SK-N-SH treated with all-trans-retinoic acid at 6 μM for 48 hours (cell line): ENCODE measurements at regions not wholly inside any gene's neighbourhood (a gene's known extent, or its start where the extent isn't known, plus 50 kb on each side); places are given as distances from the start of the nearest gene placed in this dataset.

ENCODE experiments used
- ATAC-seq: fragments of 200-7000 bp; cut with Tn5 transposase; 3 replicates; pipeline ENCODE4 v1.9.1; 2020; ENCODE audit warnings: mild to moderate bottlenecking, moderate library complexity
- ARNTL ChIP-seq: fragments of 450-650 bp; formaldehyde crosslinking; IDR thresholded peaks from 2 replicates; pipeline ENCODE4 v1.5.0; 2020; ENCODE audit warnings: low read depth, mild to moderate bottlenecking, moderate library complexity, borderline replicate concordance
- BACH2 ChIP-seq: fragments of 250-450 bp; sonication (Bioruptor Pico); IDR thresholded peaks from 2 replicates; pipeline ENCODE4 v1.9.0; 2021; ENCODE audit warnings: mild to moderate bottlenecking, borderline replicate concordance
- CREB5 ChIP-seq: fragments of 250-450 bp; sonication (Bioruptor Pico); IDR thresholded peaks from 2 replicates; pipeline ENCODE4 v1.5.1; 2020; ENCODE audit warnings: low read depth, mild to moderate bottlenecking, moderate library complexity
- CSDC2 ChIP-seq: fragments of 250-450 bp; sonication (Bioruptor Pico); IDR thresholded peaks from 2 replicates; pipeline ENCODE4 v1.5.0; 2020; ENCODE audit warnings: mild to moderate bottlenecking, moderate library complexity
- CSRNP3 ChIP-seq: fragments of 250-450 bp; sonication (Bioruptor Pico); IDR thresholded peaks from 2 replicates; pipeline ENCODE4 v1.5.1; 2021; ENCODE audit warnings: mild to moderate bottlenecking, moderate library complexity
- ESRRG ChIP-seq: fragments of 250-450 bp; sonication (Bioruptor Pico); IDR thresholded peaks from 2 replicates; pipeline ENCODE4 v1.6.1; 2021; ENCODE audit warnings: mild to moderate bottlenecking
- GLIS3 ChIP-seq: fragments of 250-450 bp; sonication (Bioruptor Pico); IDR thresholded peaks from 2 replicates; pipeline ENCODE4 v1.5.0; 2020; ENCODE audit warnings: mild to moderate bottlenecking, moderate library complexity
- ISL1 ChIP-seq: fragments of 250-450 bp; sonication (Bioruptor Pico); IDR thresholded peaks from 2 replicates; pipeline ENCODE4 v2.1.2; 2022; ENCODE audit warnings: mild to moderate bottlenecking, moderate library complexity
- OSR1 ChIP-seq: fragments of 250-450 bp; sonication (Bioruptor Pico); IDR thresholded peaks from 2 replicates; pipeline ENCODE4 v1.8.0; 2022; ENCODE audit warnings: moderate library complexity, mild to moderate bottlenecking, inconsistent platforms
- PATZ1 ChIP-seq: fragments of 250-450 bp; sonication (Bioruptor Pico); IDR thresholded peaks from 2 replicates; pipeline ENCODE4 v1.8.0; 2020; ENCODE audit warnings: mild to moderate bottlenecking, moderate library complexity, borderline replicate concordance
- POU6F1 ChIP-seq: fragments of 250-450 bp; sonication (Bioruptor Pico); IDR thresholded peaks from 2 replicates; pipeline ENCODE4 v1.8.0; 2021; ENCODE audit warnings: low read depth, mild to moderate bottlenecking, moderate library complexity, borderline replicate concordance
- PPARA ChIP-seq: fragments of 250-450 bp; sonication (Bioruptor Pico); IDR thresholded peaks from 2 replicates; pipeline ENCODE4 v1.5.0; 2020; ENCODE audit warnings: mild to moderate bottlenecking, borderline replicate concordance
- RARB ChIP-seq: fragments of 250-450 bp; sonication (Bioruptor Pico); IDR thresholded peaks from 2 replicates; pipeline ENCODE4 v1.8.0; 2021; ENCODE audit warnings: mild to moderate bottlenecking, moderate library complexity
- SNAI2 ChIP-seq: fragments of 250-450 bp; sonication (Bioruptor Pico); IDR thresholded peaks from 2 replicates; pipeline ENCODE4 v1.5.0; 2020; ENCODE audit warnings: mild to moderate bottlenecking, moderate library complexity
- TCF4 ChIP-seq: fragments of 250-450 bp; sonication (Bioruptor Pico); IDR thresholded peaks from 2 replicates; pipeline ENCODE4 v1.8.0; 2021; ENCODE audit warnings: mild to moderate bottlenecking, moderate library complexity, borderline replicate concordance
- TOX ChIP-seq: fragments of 250-450 bp; sonication (Bioruptor Pico); IDR thresholded peaks from 2 replicates; pipeline ENCODE4 v1.8.0; 2021; ENCODE audit warnings: mild to moderate bottlenecking, moderate library complexity, borderline replicate concordance
- ZC3H10 ChIP-seq: fragments of 250-450 bp; sonication (Bioruptor Pico); IDR thresholded peaks from 2 replicates; pipeline ENCODE4 v1.5.1; 2021; ENCODE audit warnings: mild to moderate bottlenecking, moderate library complexity
- ZFP3 ChIP-seq: fragments of 250-450 bp; sonication (Bioruptor Pico); IDR thresholded peaks from 2 replicates; pipeline ENCODE4 v1.5.0; 2020; ENCODE audit warnings: mild to moderate bottlenecking, moderate library complexity
- ZFP30 ChIP-seq: fragments of 450-650 bp; formaldehyde crosslinking; IDR thresholded peaks from 2 replicates; pipeline ENCODE4 v1.5.0; 2022; ENCODE audit warnings: mild to moderate bottlenecking, moderate library complexity
- ZNF565 ChIP-seq: fragments of 450-650 bp; formaldehyde crosslinking; conservative IDR thresholded peaks from 2 replicates; pipeline ENCODE4 v1.5.0; 2020; ENCODE audit warnings: low read depth, mild to moderate bottlenecking, moderate library complexity
- ZNF70 ChIP-seq: fragments of 450-650 bp; formaldehyde crosslinking; IDR thresholded peaks from 2 replicates; pipeline ENCODE4 v1.5.0; 2020; ENCODE audit warnings: mild to moderate bottlenecking, moderate library complexity
- ZNF8 ChIP-seq: fragments of 450-650 bp; formaldehyde crosslinking; IDR thresholded peaks from 2 replicates; pipeline ENCODE4 v1.5.0; 2020; ENCODE audit warnings: mild to moderate bottlenecking, moderate library complexity
- TF ChIP-seq, protein P1 (sequence below): fragments of 250-450 bp; sonication (Bioruptor Pico); IDR thresholded peaks from 2 replicates; pipeline ENCODE4 v1.5.0; 2020; ENCODE audit warnings: mild to moderate bottlenecking, moderate library complexity

DNA sequence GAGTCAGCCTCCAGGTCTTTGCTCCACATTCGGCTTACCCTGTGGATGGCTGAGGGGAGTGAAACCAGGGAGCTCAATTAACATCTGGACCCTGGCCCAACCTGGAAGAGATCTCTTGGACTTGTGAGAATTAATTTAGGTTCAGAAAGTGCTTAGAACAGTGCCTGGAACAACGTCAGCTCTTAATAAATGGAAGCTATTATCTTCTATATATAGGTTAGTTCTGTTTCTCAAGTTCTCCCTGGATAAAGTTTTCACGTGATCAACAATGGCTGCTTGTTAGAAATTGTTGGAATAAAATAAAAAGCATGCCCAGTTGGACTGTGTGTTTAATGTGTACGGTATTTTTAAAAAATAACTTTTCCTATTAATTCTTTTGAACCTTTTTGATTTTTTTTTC, 80.8 kb downstream of the TRIML1 start (continued):
- TF ChIP-seq CSDC2 (CRISPR knock-in tag) (no peak), TCF4 (CRISPR knock-in tag) (no peak), ZFP30 (no peak)

DNA sequence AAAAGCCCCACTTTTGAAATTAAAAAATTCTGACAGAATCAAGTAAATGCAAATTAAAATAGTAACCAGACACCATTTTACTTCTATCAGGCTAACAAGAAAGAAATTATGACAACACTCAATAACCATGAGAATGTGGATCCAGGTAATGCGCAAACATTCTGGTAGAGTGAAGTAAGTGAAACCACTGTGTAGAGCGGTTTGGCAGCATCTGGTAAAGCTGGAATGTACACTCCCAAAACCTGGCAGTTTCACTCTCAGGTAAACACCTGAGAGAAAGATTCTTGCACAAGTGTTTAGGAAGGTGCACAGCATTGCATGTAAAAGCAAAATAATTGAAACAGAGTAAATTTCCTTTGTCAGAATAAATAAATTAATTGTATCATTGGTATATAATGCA, 81.8 kb downstream of the TRIML1 start:
- no peak for TF ChIP-seq GLIS3 (CRISPR knock-in tag)
- TF ChIP-seq ISL1 (CRISPR knock-in tag), result no peak
- no peak for TF ChIP-seq PATZ1 (CRISPR knock-in tag)
- no peak for TF ChIP-seq ARNTL (CRISPR knock-in tag)
- no peak for TF ChIP-seq CSRNP3
- TF ChIP-seq ZFP3 (CRISPR knock-in tag), result no peak
- no peak for TF ChIP-seq ESRRG
- TF ChIP-seq ZNF70 (CRISPR knock-in tag), result no peak
- TF ChIP-seq ZNF565 (CRISPR knock-in tag), result no peak
- no peak for TF ChIP-seq TCF4 (CRISPR knock-in tag)
- TF ChIP-seq SNAI2, result no peak
- no peak for TF ChIP-seq RARB (CRISPR knock-in tag)
- TF ChIP-seq ZFP30, result no peak
- no peak for TF ChIP-seq CSDC2 (CRISPR knock-in tag)
- no peak for TF ChIP-seq TOX (CRISPR knock-in tag)
- no peak for TF ChIP-seq CREB5 (CRISPR knock-in tag)
- no peak for TF ChIP-seq BACH2 (CRISPR knock-in tag)
- TF ChIP-seq POU6F1 (CRISPR knock-in tag), result no peak
- ATAC-seq, result no peak

GRCh38 chr4:188228279-188228678, 89.0 kb downstream of the TRIML1 start:
- no peak for ATAC-seq
- TF ChIP-seq ARNTL (CRISPR knock-in tag), result no peak
- TF ChIP-seq RARB (CRISPR knock-in tag), result no peak
- no peak for TF ChIP-seq PPARA (CRISPR knock-in tag)
- no peak for TF ChIP-seq ZNF565 (CRISPR knock-in tag)
- TF ChIP-seq TCF4 (CRISPR knock-in tag), result no peak
- no peak for TF ChIP-seq CREB5 (CRISPR knock-in tag)
- TF ChIP-seq, protein P1, sequence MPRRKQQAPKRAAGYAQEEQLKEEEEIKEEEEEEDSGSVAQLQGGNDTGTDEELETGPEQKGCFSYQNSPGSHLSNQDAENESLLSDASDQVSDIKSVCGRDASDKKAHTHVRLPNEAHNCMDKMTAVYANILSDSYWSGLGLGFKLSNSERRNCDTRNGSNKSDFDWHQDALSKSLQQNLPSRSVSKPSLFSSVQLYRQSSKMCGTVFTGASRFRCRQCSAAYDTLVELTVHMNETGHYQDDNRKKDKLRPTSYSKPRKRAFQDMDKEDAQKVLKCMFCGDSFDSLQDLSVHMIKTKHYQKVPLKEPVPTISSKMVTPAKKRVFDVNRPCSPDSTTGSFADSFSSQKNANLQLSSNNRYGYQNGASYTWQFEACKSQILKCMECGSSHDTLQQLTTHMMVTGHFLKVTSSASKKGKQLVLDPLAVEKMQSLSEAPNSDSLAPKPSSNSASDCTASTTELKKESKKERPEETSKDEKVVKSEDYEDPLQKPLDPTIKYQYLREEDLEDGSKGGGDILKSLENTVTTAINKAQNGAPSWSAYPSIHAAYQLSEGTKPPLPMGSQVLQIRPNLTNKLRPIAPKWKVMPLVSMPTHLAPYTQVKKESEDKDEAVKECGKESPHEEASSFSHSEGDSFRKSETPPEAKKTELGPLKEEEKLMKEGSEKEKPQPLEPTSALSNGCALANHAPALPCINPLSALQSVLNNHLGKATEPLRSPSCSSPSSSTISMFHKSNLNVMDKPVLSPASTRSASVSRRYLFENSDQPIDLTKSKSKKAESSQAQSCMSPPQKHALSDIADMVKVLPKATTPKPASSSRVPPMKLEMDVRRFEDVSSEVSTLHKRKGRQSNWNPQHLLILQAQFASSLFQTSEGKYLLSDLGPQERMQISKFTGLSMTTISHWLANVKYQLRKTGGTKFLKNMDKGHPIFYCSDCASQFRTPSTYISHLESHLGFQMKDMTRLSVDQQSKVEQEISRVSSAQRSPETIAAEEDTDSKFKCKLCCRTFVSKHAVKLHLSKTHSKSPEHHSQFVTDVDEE (CRISPR knock-in tag), result no peak
- TF ChIP-seq ISL1 (CRISPR knock-in tag), result no peak
- TF ChIP-seq OSR1 (CRISPR knock-in tag), result no peak
- no peak for TF ChIP-seq CSRNP3
- TF ChIP-seq ZC3H10, result no peak
- TF ChIP-seq GLIS3 (CRISPR knock-in tag), result no peak
- TF ChIP-seq ZNF8 (CRISPR knock-in tag), result no peak
- TF ChIP-seq POU6F1 (CRISPR knock-in tag), result no peak
- no peak for TF ChIP-seq ESRRG
- TF ChIP-seq BACH2 (CRISPR knock-in tag), result no peak
- TF ChIP-seq ZNF70 (CRISPR knock-in tag), result no peak
- no peak for TF ChIP-seq ZFP3 (CRISPR knock-in tag)
